CD14-positive monocyte (primary cell): ENCODE measurements at regions not wholly inside any gene's neighbourhood (a gene's known extent, or its start where the extent isn't known, plus 50 kb on each side); places are given as distances from the start of the nearest gene placed in this dataset.

ENCODE experiments used
- DNase-seq, 3 donors: peaks; one replicate each; pipeline ENCODE4 v3.0.0-alpha.2; 2011 to 2022
- H2AFZ ChIP-seq: 2 replicates; pipeline ENCODE4 v1.6.0; 2012; ENCODE audit warnings: mild to moderate bottlenecking, low read depth, low read length, inconsistent platforms; ENCODE audit not compliant: insufficient read depth, poor library complexity, severe bottlenecking
- H3K27ac ChIP-seq, 2 donors: 1 replicate in 1 of 2; 2 replicates in 1 of 2; pipeline ENCODE4 v1.5.1; 2012 to 2013; ENCODE audit warnings: low read length in 2 of 2, control low read depth in 1 of 2, inconsistent platforms in 1 of 2, low read depth in 1 of 2, mild to moderate bottlenecking in 1 of 2
- H3K27me3 ChIP-seq, 2 donors: one replicate each; pipeline versions ENCODE4 v1.6.0 to v1.6.1; 2011 to 2013; ENCODE audit warnings: low read length in 2 of 2; ENCODE audit not compliant: control insufficient read depth in 2 of 2, insufficient read depth in 2 of 2
- H3K36me3 ChIP-seq, 2 donors: replicated peaks in 1 of 2; 1 replicate in 1 of 2; 2 replicates in 1 of 2; pipeline versions ENCODE4 v1.5.1 to v1.6.1; 2012 to 2013; ENCODE audit warnings: low read length in 2 of 2, control low read depth in 1 of 2, inconsistent platforms in 1 of 2, mild to moderate bottlenecking in 1 of 2; ENCODE audit not compliant: insufficient read depth in 2 of 2, control insufficient read depth in 1 of 2
- H3K4me1 ChIP-seq, 2 donors: 1 replicate in 1 of 2; 2 replicates in 1 of 2; pipeline versions ENCODE4 v1.5.1 to v1.6.1; 2012 to 2013; ENCODE audit warnings: low read length in 2 of 2, control low read depth in 1 of 2, inconsistent platforms in 1 of 2, mild to moderate bottlenecking in 1 of 2, moderate library complexity in 1 of 2; ENCODE audit not compliant: insufficient read depth in 2 of 2, control insufficient read depth in 1 of 2
- H3K4me2 ChIP-seq: replicated peaks from 2 replicates; pipeline ENCODE3; 2012; ENCODE audit warnings: low read length, moderate library complexity, mild to moderate bottlenecking; ENCODE audit not compliant: poor library complexity, severe bottlenecking; ENCODE audit errors: extremely low read depth
- H3K4me3 ChIP-seq, 3 experiments: fragments of 200-600 bp in 1 of 3; sonication (generic) in 1 of 3; replicated peaks in 1 of 3; 1 replicate in 2 of 3; 2 replicates in 1 of 3; pipeline ENCODE4 v1.5.1; 2011 to 2013; ENCODE audit warnings: low read length in 3 of 3, mild to moderate bottlenecking in 3 of 3, control low read depth in 2 of 3, low read depth in 2 of 3, inconsistent platforms in 1 of 3, moderate library complexity in 1 of 3
- H3K79me2 ChIP-seq: 2 replicates; pipeline ENCODE4 v1.6.0; 2012; ENCODE audit warnings: mild to moderate bottlenecking, control low read depth, inconsistent platforms, low read length, moderate library complexity; ENCODE audit not compliant: insufficient read depth
- H3K9ac ChIP-seq: 2 replicates; pipeline ENCODE4 v1.6.0; 2017; ENCODE audit warnings: low read length, mild to moderate bottlenecking; ENCODE audit not compliant: insufficient read depth, poor library complexity, severe bottlenecking
- H3K9me3 ChIP-seq, 2 donors: replicated peaks in 1 of 2; 1 replicate in 1 of 2; 2 replicates in 1 of 2; pipeline versions ENCODE4 v1.5.1 to v1.6.1; 2012 to 2013; ENCODE audit warnings: low read length in 2 of 2, control low read depth in 1 of 2; ENCODE audit not compliant: control insufficient read depth in 1 of 2, insufficient read depth in 1 of 2
- H4K20me1 ChIP-seq: 2 replicates; pipeline ENCODE4 v1.6.0; 2012; ENCODE audit warnings: mild to moderate bottlenecking, low read length, control low read depth, moderate library complexity; ENCODE audit not compliant: insufficient read depth
- H3K27ac Mint-ChIP-seq, 7 donors: one replicate each; pipeline ENCODE4 v1.8.0; 2020; ENCODE audit warnings: mild to moderate bottlenecking in 7 of 7, mixed read lengths in 7 of 7, moderate library complexity in 6 of 7, inconsistent platforms in 2 of 7
- H3K27me3 Mint-ChIP-seq, 3 donors: one replicate each; pipeline ENCODE4 v1.8.0; 2021 to 2022; ENCODE audit warnings: low read depth in 3 of 3, mild to moderate bottlenecking in 3 of 3, mixed read lengths in 3 of 3, moderate library complexity in 3 of 3, inconsistent platforms in 1 of 3
- H3K36me3 Mint-ChIP-seq, 2 donors: one replicate each; pipeline ENCODE4 v1.8.0; 2020; ENCODE audit warnings: mixed read lengths in 2 of 2, inconsistent platforms in 1 of 2, mild to moderate bottlenecking in 1 of 2
- H3K4me1 Mint-ChIP-seq: one replicate; pipeline ENCODE4 v1.8.0; 2020; ENCODE audit warnings: mild to moderate bottlenecking, mixed read lengths
- H3K4me3 Mint-ChIP-seq, 2 donors: one replicate each; pipeline ENCODE4 v1.8.0; 2020; ENCODE audit warnings: mild to moderate bottlenecking in 2 of 2, mixed read lengths in 2 of 2, moderate library complexity in 1 of 2
- H3K9me3 Mint-ChIP-seq, 7 donors: one replicate each; pipeline ENCODE4 v1.8.0; 2020 to 2022; ENCODE audit warnings: mixed read lengths in 7 of 7, mild to moderate bottlenecking in 6 of 7, moderate library complexity in 6 of 7, inconsistent platforms in 2 of 7
- CTCF ChIP-seq: fragments of 200-600 bp; IDR thresholded peaks from one replicate; pipeline ENCODE4 v1.8.0; 2022; ENCODE audit warnings: antibody characterized with exemption, mild to moderate bottlenecking
- intact Hi-C, 2 donors: fragments of 100-400 bp; cut with micrococcal nuclease; formaldehyde crosslinking; loops; one replicate each; pipeline versions ENCODE4 v1.15.0 to v1.15.1; 2023

GRCh38 chr1:45275054-45275453, 51.6 kb upstream of the HPDL start:
- Histone ChIP-seq H4K20me1 (no peaks in the 10 kb centered on the region), H3K9ac (no peak overlapping the region), H3K4me2 (no peak overlapping the region), H3K79me2 (no peaks in the 10 kb centered on the region), H3K36me3 (no peaks in the 10 kb centered on the region), H3K4me3 (no peak overlapping the region), H2AFZ (peak overlapping the region; percentile 35), H3K4me1 (no peaks in the 10 kb centered on the region), H3K27ac (no peak overlapping the region), H3K27me3 (no peaks in the 10 kb centered on the region), H3K9me3 (peaks cover 0 to 3% of the 10 kb centered on the region in 2 donors)
- peaks cover 0 to 2% (median 1%) of the 10 kb centered on the region in 3 donors for H3K27me3 Mint-ChIP-seq
- H3K27ac Mint-ChIP-seq: no peak overlapping the region
- H3K9me3 Mint-ChIP-seq: peaks cover 6 to 19% (median 9%) of the 10 kb centered on the region in 7 donors
- H3K4me1 Mint-ChIP-seq: no peaks in the 10 kb centered on the region
- no peak for DNase-seq
- H3K4me3 Mint-ChIP-seq: no peak overlapping the region
- intact Hi-C loops: no loop called here
- no peak for TF ChIP-seq CTCF
- H3K36me3 Mint-ChIP-seq: no peaks in the 10 kb centered on the region
